HepG2 (cell line): ENCODE measurements at regions not wholly inside any gene's neighbourhood (a gene's known extent, or its start where the extent isn't known, plus 50 kb on each side); places are given as distances from the start of the nearest gene placed in this dataset.

Source experiments
- ATAC-seq: fragments of 200-7000 bp; cut with Tn5 transposase; 3 replicates; pipeline ENCODE4 v1.9.1; 2020; ENCODE audit warnings: mild to moderate bottlenecking, moderate library complexity
- BruUV-seq: library from RNA; stranded (reverse); fragments of 400-500 nt; replicated peaks from 2 replicates; lab custom pipeline; 2021; lab: Mats Ljungman, UMichigan
- CTCF ChIA-PET: fragments of 300-600 bp; formaldehyde crosslinking; extraction: SDS; loops from one replicate; lab custom pipeline; 2021; ENCODE audit warnings: low total read pairs, inconsistent platforms, low intra/inter-chr PET ratio; lab: Yijun Ruan, JAX
- POLR2A ChIA-PET: fragments of 350-600 bp; sonication (Branson Sonifier 250); formaldehyde crosslinking; loops from one replicate; lab custom pipeline; 2020; ENCODE audit warnings: antibody characterized with exemption, inconsistent platforms; lab: Yijun Ruan, JAX
- DNase-seq: peaks from one replicate; pipeline ENCODE4 v3.0.0-alpha.2; 2015; ENCODE audit warnings: low spot score
- FAIRE-seq: peaks from 3 replicates; lab custom pipeline; 2011; peaks lifted over from hg19 to GRCh38; lab: Jason Lieb, UNC
- H2AFZ ChIP-seq: one replicate; pipeline ENCODE4 v1.6.1; 2011; ENCODE audit warnings: low read length, inconsistent platforms
- H3K27ac ChIP-seq: fragments of 300-600 bp; 3 replicates; pipeline ENCODE4 v1.8.0; 2011; ENCODE audit warnings: mixed run types, mild to moderate bottlenecking, mixed read lengths, low read length, inconsistent platforms; ENCODE audit not compliant: insufficient read depth; ENCODE audit errors: extremely low read length
- H3K27me3 ChIP-seq, 2 experiments: fragments of 200-600 bp in 1 of 2; 2 replicates in 1 of 2; 3 replicates in 1 of 2; pipeline versions ENCODE4 v1.6.0 to v1.8.0; 2011; ENCODE audit warnings: low read length in 2 of 2, mild to moderate bottlenecking in 2 of 2, moderate library complexity in 2 of 2, inconsistent platforms in 1 of 2; ENCODE audit not compliant: insufficient read depth in 2 of 2, control insufficient read depth in 1 of 2
- H3K36me3 ChIP-seq, 2 experiments: fragments of 200-600 bp in 1 of 2; replicated peaks in 1 of 2; 2 replicates in 1 of 2; 3 replicates in 1 of 2; pipeline versions ENCODE4 v1.5.1 to v1.8.0; 2011; ENCODE audit warnings: low read length in 2 of 2, inconsistent platforms in 1 of 2; ENCODE audit not compliant: insufficient read depth in 2 of 2, control insufficient read depth in 1 of 2
- H3K4me1 ChIP-seq: 2 replicates; pipeline ENCODE4 v1.5.1; 2012; ENCODE audit warnings: low read length, inconsistent platforms; ENCODE audit not compliant: insufficient read depth
- H3K4me2 ChIP-seq: 2 replicates; pipeline ENCODE4 v1.6.0; 2011; ENCODE audit warnings: low read depth, low read length, inconsistent platforms
- H3K4me3 ChIP-seq, 3 experiments: fragments of 200-600 bp in 1 of 3; sonication (generic), shearing (Covaris generic) in 1 of 3; replicated peaks in 1 of 3; 2 replicates each; pipeline ENCODE4 v1.5.1; 2011 to 2016; ENCODE audit warnings: low read length in 3 of 3, inconsistent platforms in 2 of 3, low read depth in 2 of 3, mild to moderate bottlenecking in 2 of 3, control low read depth in 1 of 3, mixed read lengths in 1 of 3; ENCODE audit not compliant: insufficient read depth in 1 of 3
- H3K79me2 ChIP-seq: one replicate; pipeline ENCODE4 v1.6.1; 2011; ENCODE audit warnings: low read length, inconsistent platforms; ENCODE audit not compliant: insufficient read depth
- H3K9ac ChIP-seq: 2 replicates; pipeline ENCODE4 v1.6.0; 2011; ENCODE audit warnings: mild to moderate bottlenecking, low read depth, low read length, inconsistent platforms; ENCODE audit not compliant: insufficient read depth
- H3K9me3 ChIP-seq: 2 replicates; pipeline ENCODE4 v1.5.1; 2012; ENCODE audit warnings: mild to moderate bottlenecking, low read length
- H4K20me1 ChIP-seq: 2 replicates; pipeline ENCODE4 v1.6.0; 2011; ENCODE audit warnings: inconsistent platforms, mild to moderate bottlenecking, low read length, moderate library complexity; ENCODE audit not compliant: insufficient read depth
- BCL3 ChIP-seq: sonication (generic); formaldehyde crosslinking; IDR thresholded peaks from 2 replicates; pipeline ENCODE4 v1.5.1; 2020; ENCODE audit warnings: mild to moderate bottlenecking, missing genetic modification reagents, moderate library complexity
- ESRRA ChIP-seq: sonication (generic); formaldehyde crosslinking; IDR thresholded peaks from 2 replicates; pipeline ENCODE4 v1.5.1; 2020; ENCODE audit warnings: mild to moderate bottlenecking, low read depth, missing genetic modification reagents
- MAFF ChIP-seq: IDR thresholded peaks from 2 replicates; pipeline ENCODE4 v1.6.1; 2011; ENCODE audit warnings: low read depth, low read length, improper control_type of control experiment
- MAFK ChIP-seq, 2 experiments: IDR thresholded peaks in 1 of 2; conservative IDR thresholded peaks in 1 of 2; 2 replicates each; pipeline ENCODE4 v1.6.1; 2011; ENCODE audit warnings: improper control_type of control experiment in 2 of 2, low read length in 2 of 2
- NFKB2 ChIP-seq: sonication (generic); formaldehyde crosslinking; IDR thresholded peaks from 2 replicates; pipeline ENCODE4 v1.4.0; 2020; ENCODE audit warnings: missing genetic modification reagents, borderline replicate concordance
- ZNF501 ChIP-seq: sonication (generic); formaldehyde crosslinking; IDR thresholded peaks from 2 replicates; pipeline ENCODE4 v1.5.1; 2020; ENCODE audit warnings: mild to moderate bottlenecking, moderate library complexity, missing genetic modification reagents
- ZNF546 ChIP-seq: sonication (generic); formaldehyde crosslinking; conservative IDR thresholded peaks from 2 replicates; pipeline ENCODE4 v1.8.1; 2023; ENCODE audit warnings: mild to moderate bottlenecking, missing genetic modification reagents
- in situ Hi-C: cut with HindIII; loops from 2 replicates; pipeline ENCODE4 v1.10.0; 2017; ENCODE audit warnings: low pct_unique_long_range_greater_than_20kb; ENCODE audit not compliant: extremely low pct_ligation_motif_present
- intact Hi-C: fragments of 100-400 bp; cut with micrococcal nuclease; formaldehyde crosslinking; loops from one replicate; pipeline ENCODE4 v1.10.0; 2022; ENCODE audit not compliant: unreplicated experiment
- TF ChIP-seq, protein P1 (sequence below): sonication (generic); formaldehyde crosslinking; IDR thresholded peaks from 2 replicates; pipeline ENCODE4 v1.5.0; 2020; ENCODE audit warnings: missing genetic modification reagents

GRCh38 chr3:118401887-118402286, 632.8 kb downstream of the IGSF11 start:
- Histone ChIP-seq H3K4me3 (no peak overlapping the region), H3K36me3 (no peaks in the 10 kb centered on the region), H2AFZ (no peak overlapping the region), H3K79me2 (no peaks in the 10 kb centered on the region), H3K9me3 (no peaks in the 10 kb centered on the region), H3K9ac (no peak overlapping the region), H3K27ac (no peak overlapping the region), H4K20me1 (no peaks in the 10 kb centered on the region), H3K4me2 (no peak overlapping the region), H3K4me1 (no peaks in the 10 kb centered on the region), H3K27me3 (no peaks in the 10 kb centered on the region; a peak in 1 of 5 replicates)
- ATAC-seq (no peak), DNase-seq (no peak), FAIRE-seq (no peak)
- intact Hi-C loops (no loop called here), in situ Hi-C loops (no loop called here)
- POLR2A ChIA-PET = no interaction called here
- TF ChIP-seq ZNF546 (CRISPR knock-in tag) (no peak), MAFF (peak; percentile 87), ZNF501 (CRISPR knock-in tag) (no peak), MAFK (conservative IDR thresholded peaks at IDR 0.05 in 1 of 2, IDR thresholded peaks at IDR 0.05 in 1 of 2; ENCODE audit: low read length in 2 of 2) (peak; percentile 84 to 90), ESRRA (CRISPR knock-in tag) (no peak), NFKB2 (CRISPR knock-in tag) (no peak), BCL3 (CRISPR knock-in tag) (no peak)
- TF ChIP-seq, protein P1, sequence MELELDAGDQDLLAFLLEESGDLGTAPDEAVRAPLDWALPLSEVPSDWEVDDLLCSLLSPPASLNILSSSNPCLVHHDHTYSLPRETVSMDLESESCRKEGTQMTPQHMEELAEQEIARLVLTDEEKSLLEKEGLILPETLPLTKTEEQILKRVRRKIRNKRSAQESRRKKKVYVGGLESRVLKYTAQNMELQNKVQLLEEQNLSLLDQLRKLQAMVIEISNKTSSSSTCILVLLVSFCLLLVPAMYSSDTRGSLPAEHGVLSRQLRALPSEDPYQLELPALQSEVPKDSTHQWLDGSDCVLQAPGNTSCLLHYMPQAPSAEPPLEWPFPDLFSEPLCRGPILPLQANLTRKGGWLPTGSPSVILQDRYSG = no peak
- CTCF ChIA-PET = no interaction called here
- no TSS peak for BruUV-seq
